Kidney glomerular epithelial cell (primary cell): ENCODE measurements at regions not wholly inside any gene's neighbourhood (a gene's known extent, or its start where the extent isn't known, plus 50 kb on each side); places are given as distances from the start of the nearest gene placed in this dataset.

ENCODE experiments used
- DNase-seq: peaks from one replicate; lab custom pipeline; 2025; lab: John Stamatoyannopoulos, UW

DNA sequence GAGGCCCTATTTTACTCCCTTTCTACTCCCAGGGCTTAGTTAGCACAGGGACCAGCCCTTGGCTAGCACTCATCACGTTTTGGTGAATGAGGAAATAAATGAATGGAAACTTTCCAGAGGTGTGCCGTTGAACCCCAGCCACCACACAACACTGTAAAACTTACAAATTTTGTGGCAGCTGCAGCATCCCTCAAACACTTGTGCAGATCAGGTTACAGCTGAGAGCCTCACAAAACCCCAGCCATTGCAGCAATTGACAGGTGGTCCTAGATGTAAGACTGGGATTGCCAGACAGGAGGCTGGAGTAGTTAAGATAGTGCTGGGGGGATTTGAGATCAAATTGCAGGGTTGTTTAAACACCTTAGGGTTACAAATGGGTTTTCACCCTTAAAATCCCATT lies 482.2 kb upstream of the KIF2A start:
- no peak for DNase-seq

DNA sequence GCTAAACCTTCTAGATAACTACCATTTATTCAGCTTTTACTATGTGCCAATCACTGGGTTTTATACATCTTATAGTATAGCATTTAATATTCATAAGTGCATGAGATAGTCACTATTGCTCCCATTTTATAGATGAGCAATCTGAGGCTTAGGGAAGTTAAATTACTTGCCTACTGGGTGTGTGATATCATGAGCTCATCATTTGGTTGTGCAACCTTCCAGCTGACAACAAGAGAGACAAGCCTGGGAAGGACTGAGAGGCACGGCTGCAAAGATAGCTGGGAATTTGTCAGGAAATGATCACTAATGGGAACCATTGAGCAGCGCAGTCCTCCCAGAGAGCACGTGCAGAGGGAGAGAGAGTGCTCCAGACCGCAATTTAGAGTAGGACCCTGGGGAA lies 481.6 kb upstream of the KIF2A start:
- no peak for DNase-seq

DNA sequence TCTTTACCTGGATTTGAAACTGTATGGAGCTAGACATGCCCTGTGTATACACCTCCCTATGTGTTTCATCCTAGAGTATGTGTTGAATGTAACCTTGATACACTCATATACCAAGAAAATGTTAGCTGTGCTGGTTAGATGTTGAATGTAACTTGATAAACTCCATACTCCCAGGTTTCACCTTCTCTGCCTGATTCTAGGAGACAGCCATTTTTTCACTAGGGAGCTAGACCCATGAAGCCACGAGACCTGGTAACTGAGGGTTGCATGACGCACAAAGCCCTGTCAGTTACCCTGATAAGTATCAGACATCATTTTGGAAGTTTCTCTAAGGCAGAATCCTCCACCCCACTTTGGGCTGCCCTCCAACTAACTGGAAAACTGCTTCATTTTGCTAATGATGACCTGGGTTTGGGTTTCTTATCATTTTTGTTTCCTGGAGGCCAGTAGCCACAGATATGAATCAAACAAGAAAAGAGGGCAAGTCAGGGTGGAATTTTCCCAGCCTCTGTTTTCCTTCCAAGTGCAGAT lies 478.5 kb upstream of the KIF2A start:
- no peak for DNase-seq

DNA sequence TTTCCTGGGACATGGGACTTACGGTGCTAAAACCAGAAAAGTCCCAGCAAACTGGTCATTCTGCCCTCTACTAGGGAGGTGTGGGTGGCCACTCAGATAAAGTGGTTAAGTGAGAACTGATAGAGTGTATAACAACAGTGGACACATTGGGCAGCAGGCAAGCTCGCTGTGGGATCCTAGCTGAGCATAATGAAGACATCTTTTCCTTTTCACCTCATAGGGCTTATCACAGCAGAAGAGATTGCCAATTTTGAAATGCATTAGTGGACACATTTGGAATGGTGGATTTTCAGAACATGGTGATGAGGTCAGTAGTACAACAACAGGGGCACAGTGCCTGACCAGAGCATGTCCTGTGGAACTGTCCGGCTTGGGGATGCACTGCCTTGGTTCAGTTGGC lies 477.1 kb upstream of the KIF2A start:
- DNase-seq: no peak

DNA sequence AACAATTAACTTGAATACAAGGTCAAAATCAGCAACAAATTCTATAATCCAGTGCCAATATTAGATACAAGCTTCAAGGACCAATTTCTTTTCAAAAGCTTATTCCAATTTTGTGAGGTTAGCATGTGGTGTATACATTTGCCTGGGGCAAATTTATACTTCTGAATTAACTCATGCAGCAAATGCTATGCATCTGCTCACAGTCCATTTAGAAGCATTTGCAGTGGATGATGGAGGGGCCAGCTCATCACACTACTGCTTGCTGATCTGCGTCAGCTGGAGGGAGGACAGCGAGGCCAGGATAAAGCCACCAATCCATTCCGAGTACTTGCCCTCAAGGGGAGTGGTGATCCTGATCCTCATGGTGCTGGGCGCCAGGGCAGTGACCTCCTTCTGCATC lies 474.3 kb upstream of the KIF2A start:
- DNase-seq: no peak

DNA sequence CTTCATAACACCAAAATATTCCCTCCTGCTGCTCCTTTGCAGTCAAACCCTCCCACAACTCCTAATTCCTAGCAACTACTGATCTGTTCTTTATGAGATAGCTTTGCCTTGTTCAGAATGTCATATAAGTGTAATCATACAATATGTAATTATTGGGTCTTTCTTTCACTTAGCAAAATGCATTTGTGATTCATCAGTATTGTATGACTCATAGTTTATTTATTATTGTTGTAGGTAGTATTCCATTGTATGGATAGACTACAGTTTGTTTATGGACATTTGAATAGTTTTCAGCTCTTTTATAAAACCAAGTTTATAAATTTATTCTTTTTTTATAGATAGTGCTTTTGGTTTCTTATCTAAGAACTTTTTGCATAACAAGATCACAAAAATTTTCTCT lies 468.2 kb upstream of the KIF2A start:
- DNase-seq: no peak

DNA sequence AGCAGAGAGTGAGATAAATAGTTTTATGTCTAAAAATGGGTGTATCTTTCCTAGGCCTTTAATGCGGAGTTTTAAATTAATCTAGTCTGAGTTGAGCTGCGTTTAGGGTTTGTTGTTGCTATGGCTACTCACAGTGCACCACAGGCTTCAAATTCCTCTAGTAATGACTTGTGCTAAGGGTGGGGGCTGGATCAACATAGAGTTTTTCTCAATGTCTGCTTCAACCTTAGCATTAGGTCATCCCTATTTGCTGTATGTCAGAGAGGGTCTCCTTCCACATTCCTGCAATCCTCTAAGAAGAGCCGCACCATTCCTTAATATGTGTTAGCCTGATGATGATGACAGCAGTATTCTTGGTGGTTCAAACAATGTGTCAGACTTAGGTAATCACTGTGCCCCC lies 465.6 kb upstream of the KIF2A start:
- DNase-seq: peak; percentile 66

DNA sequence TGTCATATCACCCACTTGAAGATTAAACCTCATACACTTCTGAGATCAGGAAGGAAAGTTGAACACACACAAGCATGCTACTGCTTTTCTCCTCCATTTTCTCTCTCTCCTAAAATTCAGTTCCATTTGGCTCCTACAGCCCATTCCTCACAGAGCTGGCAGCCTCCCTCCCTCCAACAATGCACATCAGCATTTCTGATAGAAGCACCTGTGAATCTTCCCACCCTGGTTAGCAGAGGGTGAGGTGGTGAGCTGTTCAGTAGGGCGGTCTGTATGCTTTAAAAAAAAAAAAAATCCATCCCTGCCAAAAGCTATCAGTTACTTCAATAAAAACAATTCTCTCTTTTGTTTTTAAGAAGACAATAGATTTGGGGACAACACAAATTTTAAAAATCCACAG lies 463.2 kb upstream of the KIF2A start:
- DNase-seq: no peak

DNA sequence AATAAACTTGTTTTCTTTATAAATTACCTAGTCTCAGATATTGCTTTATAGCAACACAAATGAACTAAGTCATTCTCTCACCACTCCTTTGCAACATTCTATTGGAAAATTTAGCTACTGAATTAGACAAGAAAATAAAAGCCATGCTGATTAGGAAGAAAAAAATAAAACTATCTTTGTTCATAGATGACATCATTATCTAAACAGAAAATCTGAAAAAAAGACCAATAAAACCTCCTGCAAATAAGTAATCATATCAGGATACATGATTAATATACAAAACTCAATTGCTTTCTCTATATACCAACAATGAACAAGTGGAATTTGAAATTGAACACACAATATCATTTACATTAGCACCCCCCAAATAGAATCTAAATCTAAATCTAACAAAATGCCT lies 455.3 kb upstream of the KIF2A start:
- no peak for DNase-seq

DNA sequence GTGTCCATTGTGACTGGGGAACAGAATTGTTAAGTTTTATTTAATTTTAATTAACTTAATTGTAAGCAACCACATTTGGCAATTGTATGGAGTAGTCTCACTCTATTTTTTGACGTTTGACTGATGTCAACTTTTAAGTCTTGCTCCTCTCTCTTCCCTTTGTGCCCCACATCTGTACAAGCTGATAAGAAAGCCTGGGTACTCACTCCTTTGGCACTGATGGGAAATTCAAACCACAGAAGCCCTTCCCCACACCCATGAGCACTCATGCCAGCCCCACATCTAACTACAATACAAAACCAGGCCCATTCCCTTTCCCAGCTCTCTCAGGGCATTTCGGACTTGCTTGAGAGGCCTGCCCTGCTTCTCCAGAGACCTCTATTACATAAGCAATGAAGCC lies 451.5 kb upstream of the KIF2A start:
- no peak for DNase-seq

DNA sequence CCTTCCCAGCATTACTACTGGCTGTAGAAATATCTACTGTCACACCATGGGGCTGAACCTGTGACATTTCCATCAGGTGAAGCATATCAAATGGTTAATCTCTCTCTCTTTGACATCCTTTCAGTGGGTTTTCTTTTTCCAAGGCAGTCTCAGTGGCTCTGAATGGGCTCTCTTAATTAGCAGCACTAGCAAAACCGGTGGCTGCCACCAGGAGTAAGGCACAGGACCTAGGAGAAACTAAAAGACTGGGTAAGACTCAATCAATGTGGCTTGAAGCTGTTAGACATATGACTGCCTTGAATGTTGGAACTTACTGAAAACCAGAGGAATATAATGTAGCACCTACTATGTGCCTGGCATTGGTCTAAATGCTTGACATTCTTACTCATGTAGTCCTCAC lies 445.0 kb upstream of the KIF2A start:
- DNase-seq: no peak

DNA sequence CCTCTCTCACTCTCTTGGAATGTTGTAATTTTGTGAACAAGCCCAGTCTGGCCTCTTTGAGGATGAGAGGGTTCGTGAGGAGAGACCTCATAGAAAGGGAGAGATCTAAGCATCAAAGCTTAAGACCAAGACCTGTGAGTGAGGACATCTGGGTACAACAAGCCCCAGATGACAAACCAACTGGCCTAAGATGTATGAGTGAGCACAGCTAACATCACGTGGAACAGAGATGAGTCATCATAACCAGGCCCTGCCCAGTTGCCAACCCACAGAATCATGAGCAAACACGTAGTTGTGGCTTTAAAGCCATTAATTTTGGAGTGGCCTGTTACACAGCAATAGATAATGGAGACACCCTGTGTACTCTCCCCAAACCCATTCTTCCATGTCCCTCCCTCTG lies 439.1 kb upstream of the KIF2A start:
- peak; percentile 27 for DNase-seq

DNA sequence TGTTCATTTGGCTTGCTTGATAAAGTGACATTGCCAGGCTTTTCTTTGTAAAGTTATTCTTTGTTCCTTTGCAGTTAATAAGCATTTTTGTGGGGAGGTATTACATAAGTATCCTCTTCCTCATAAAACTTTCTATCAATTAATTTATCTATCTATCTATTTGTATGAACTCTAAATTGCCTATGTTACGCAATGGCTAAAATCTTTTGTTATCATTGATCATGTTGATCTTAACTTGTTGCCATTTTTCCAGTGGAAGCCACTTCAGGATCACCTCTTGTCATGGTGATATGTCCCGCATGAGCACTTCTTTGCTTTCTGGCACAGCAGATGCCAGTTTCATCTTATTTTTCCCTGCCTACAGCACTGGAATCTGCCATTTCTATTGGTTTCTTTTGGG lies 436.7 kb upstream of the KIF2A start:
- DNase-seq: no peak

DNA sequence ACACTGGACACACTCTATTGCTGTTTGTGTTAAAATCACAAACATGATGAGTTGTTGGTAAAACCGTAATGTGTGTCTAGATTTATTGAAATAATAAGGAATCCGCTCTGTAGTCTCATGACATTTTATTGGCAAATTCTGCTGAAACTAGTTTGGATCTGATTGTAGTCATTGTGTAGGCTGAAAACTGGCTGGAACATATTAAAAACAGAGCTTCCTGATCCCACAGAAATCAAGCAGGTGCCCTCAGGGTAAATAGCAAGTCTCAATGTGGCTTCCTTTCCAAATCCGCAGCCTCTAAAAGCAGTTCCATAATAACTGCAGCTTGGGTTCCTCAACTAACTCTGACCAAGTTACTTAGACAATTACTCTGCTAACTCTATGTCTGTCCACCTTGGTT lies 427.5 kb upstream of the KIF2A start:
- DNase-seq: no peak

DNA sequence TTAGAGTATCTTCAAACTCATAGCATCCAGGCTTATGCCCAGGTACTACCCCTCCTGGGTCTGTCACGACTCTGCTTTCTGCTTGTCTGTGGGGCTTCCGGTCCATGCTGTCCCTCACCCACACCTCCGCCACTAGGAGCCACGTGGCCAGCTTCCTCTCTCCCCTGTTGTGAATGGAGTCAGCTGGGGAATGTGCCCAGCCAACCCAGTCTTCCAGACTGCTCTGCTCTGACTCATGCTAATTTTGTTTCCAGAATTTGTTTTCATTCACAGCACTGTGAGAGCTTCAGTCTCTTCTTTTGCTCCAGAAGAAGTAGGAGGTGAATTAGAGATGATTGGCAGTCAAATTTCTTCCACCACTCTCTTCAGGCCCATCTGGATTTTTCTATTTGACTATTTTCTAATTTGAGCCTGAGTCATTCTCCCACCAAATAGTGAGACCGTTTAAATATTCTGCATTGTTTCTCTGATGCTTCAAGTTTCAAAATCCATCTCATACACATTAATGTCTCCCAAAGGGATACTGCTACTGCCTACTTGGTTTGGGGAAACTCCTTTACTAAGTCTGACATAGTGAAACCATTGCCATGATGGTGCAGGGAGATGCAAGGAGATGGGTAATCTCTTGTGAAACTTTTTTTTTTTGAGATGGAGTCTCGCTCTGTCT lies 424.1 kb upstream of the KIF2A start:
- DNase-seq: peak; percentile 71

DNA sequence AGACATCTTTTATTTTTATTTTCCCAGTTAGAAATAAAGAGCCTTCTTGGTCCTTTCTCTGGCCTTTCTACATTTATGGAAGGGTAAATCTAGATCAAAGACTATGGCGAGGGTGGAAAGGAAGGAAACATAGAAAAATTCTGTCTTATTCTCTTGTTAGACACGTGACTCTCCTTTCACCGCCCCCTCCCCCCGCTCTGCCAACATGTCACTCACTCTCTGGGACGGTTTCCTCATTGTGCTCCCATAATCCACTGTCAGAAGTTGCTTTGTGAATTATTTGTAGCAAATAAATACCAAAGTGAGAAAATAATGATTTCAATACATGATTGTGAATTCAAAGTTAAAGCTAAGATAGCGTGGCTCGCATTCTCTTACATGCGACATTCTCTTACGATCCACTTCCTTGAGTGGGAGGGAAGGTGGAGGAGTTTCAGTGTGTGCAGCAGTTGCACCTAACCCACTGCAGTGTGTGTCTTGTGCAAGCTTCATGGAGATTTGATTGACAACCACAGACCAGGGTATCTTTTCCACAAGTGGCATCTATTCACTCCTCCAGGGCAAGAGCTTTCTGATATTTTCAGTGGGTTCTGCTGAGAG lies 423.0 kb upstream of the KIF2A start:
- DNase-seq: no peak

DNA sequence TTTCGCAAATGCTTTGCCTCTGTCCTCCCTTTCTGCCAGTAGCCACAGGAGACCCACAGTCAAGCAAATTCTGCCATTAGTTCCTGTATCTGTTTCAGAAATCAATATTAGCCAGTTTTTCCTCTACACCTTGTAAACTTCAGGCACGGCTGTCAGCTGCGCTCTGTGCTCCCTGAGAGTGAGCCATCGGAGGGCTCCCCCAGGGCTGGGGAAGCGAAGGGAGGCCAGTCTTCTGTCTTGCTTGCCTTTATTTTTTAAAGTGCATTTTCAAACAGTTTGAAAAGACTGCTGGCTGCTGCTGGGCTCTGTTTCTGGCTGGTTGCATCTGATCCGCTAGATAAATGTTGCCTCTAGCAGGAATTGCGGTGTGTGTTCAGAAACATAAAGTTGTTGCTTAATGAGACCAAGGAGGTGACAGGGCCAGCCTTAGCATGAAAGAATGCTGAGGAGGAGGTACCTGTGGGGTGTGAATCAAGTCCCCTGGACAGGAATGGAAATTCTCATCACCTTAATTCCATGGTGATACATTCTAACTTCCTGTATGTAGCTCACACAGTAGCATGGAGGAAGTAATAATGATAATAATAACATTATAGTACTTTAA lies 421.7 kb upstream of the KIF2A start:
- DNase-seq: peak; percentile 71

DNA sequence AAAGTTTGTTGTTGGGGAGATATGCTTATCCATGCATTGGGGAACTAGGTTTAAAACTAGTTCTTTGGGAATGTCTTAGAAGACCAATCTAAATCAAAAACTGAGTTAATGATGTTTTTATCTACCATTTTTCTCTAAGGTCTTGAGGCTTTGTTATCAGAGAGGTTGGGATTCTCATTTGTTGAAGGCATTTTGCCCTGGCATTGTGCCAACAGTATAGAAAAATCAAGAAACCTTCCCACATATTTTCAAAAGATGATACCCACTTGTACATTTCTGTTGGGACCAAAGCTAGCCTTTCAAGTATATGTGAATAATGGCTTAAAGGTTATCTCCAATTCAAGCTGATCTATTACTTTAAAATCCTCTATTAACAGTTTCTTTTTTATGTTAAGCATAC lies 419.8 kb upstream of the KIF2A start:
- DNase-seq: no peak

DNA sequence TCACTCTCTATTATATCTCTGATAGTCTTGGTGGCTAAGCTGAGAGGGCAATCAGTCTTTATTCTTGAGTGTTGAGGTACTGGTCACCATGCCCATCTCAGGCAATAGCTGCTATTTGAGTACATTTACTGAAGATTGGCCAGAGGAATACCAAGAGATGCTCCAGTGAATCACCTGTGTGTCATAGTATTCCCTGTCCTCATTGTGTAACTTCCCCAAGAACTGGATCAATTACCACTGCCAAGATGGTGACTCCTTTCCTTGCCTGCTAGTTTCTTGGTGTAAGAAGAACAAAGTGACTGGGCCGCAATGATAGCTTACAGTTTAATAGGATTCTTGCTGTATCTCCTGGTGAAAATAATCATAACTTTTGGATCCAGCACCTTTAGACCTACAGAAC lies 418.7 kb upstream of the KIF2A start:
- no peak for DNase-seq

DNA sequence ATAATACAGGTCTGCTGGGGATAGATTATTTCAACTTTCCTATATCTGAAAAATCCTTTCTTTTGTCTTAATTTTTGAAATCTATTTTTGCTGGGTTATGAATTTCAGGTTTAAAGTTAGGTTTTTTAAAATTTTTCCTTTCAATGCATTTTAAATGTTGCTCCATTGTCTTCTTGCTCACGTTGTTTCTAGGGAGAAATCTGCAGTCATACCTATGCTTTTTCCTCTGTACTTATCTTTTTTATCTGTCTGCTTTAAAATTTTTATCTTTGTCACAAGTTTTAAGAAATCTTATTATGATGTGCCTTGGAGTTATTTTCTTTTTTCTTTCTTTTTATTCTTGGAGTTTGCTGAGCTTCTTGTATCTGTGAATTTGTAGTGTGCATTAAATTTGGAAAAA lies 412.0 kb upstream of the KIF2A start:
- no peak for DNase-seq

DNA sequence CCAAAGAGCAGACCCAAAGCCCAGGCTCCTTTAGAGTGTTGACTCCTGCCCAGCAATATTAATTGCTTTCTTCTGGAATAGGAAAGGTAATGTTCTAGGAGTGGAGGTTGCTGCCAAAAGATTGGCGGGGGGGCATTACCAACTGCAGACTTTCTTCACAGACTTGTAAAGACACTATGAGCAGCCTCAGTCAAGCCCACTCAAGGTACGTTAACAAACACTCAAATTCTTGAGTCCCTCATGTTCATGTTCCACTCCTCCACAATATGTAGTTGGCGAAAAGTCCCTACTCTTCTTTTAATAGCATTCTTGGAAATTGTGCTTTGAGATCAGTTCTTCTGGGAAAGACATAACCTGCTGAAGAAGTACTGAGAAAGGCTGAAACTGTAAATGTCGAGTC lies 409.2 kb upstream of the KIF2A start:
- no peak for DNase-seq

DNA sequence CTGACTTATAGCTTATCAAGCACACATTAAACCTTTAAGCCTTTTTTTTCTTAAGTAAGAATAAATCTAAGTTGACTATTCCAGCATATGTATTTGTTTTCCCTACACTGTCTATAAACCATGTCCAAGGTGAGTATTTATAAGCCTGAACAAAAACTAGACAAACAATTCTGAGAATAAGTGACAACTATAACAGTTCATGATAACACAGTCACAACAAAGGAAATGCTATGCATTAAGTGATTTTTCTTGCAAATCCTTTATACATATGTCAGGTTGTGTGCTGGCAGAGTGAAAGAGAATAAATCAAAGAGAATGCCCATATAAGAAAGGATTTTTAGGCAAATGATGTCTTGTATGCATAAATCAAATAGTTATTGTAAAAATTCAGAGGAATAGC lies 408.8 kb upstream of the KIF2A start:
- DNase-seq: no peak

DNA sequence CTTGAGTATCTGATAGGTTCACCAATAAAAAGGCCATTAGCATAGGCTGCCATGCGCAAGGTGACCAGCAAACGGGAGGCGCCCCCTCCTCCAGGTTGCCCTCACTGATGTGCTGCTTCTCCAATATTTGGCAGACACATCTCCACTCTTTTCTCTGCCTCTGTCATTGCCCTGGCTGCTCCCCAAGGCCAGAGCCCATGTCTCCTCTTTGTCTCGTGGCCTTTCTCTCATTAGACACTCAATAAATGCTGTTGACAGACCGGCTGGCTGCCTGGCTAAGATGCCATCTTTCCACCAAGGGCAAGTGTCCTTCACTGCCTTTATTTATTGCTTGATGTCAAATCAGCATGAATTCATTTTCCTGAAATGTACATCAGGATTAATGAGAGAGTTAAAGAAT lies 404.0 kb upstream of the KIF2A start:
- DNase-seq: no peak

DNA sequence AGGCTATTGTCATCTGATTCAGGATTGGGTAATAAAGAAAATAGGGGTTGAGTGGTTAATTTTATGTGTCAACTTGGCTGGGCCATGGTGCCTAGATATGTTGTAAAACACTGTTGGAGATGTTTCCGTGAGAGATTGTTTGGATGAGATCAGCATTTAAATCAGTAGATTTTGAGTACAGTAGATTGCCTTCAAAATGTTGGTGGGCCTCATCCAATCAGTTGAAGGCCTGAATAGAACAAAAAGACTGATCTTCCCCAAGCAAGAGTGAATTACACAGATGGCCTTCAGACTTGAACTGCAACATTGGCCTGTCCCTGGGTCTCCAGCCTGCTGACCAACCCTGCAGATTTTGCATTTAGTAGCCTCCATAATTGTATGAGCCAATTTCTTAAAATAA lies 401.3 kb upstream of the KIF2A start:
- DNase-seq: no peak
